GM12872 (cell line): ENCODE measurements at regions not wholly inside any gene's neighbourhood (a gene's known extent, or its start where the extent isn't known, plus 50 kb on each side); places are given as distances from the start of the nearest gene placed in this dataset.

Experiments used
- CTCF ChIP-seq: IDR thresholded peaks from 3 replicates; pipeline ENCODE4 v1.5.1; 2011; ENCODE audit warnings: low read depth, mild to moderate bottlenecking, low read length, moderate library complexity; ENCODE audit not compliant: insufficient read depth

- TF ChIP-seq CTCF: no peak
Measured at GRCh38 chrX:4710618-4711433, 997.4 kb upstream of the PRKX start.

GRCh38 chrX:4708970-4709760 is 995.7 kb upstream of the PRKX start:
- no peak for TF ChIP-seq CTCF

- no peak for TF ChIP-seq CTCF
Measured at GRCh38 chrX:4706961-4707360, 993.5 kb upstream of the PRKX start.

- TF ChIP-seq CTCF: no peak
Measured at GRCh38 chrX:4690521-4690920, 977.1 kb upstream of the PRKX start.

GRCh38 chrX:4682636-4683035 is 969.2 kb upstream of the PRKX start:
- TF ChIP-seq CTCF: no peak

GRCh38 chrX:4675686-4676300 is 962.3 kb upstream of the PRKX start:
- no peak for TF ChIP-seq CTCF
